22Rv1 (cell line): ENCODE measurements at regions not wholly inside any gene's neighbourhood (a gene's known extent, or its start where the extent isn't known, plus 50 kb on each side); places are given as distances from the start of the nearest gene placed in this dataset.

Experiments used
- H3K27ac ChIP-seq: fragments of 450-650 bp; 2 replicates; pipeline ENCODE4 v1.5.1; 2017
- CTCF ChIP-seq: fragments of 450-650 bp; IDR thresholded peaks from 2 replicates; pipeline ENCODE4 v1.5.1; 2017; ENCODE audit warnings: mild to moderate bottlenecking
- ZFX ChIP-seq: fragments of 450-650 bp; IDR thresholded peaks from 2 replicates; pipeline ENCODE4 v1.6.1; 2017; ENCODE audit warnings: antibody characterized with exemption, borderline replicate concordance

- TF ChIP-seq ZFX (no peak), CTCF (no peak)
- H3K27ac ChIP-seq, result no peak overlapping the region
Measured at GRCh38 chr1:199733125-199733524, 294.4 kb upstream of the NR5A2 start.

GRCh38 chr1:199734186-199734585 is 293.3 kb upstream of the NR5A2 start:
- H3K27ac ChIP-seq, result no peak overlapping the region
- TF ChIP-seq CTCF, result no peak
- TF ChIP-seq ZFX, result no peak

GRCh38 chr1:199735660-199736059 is 291.9 kb upstream of the NR5A2 start:
- H3K27ac ChIP-seq, result no peak overlapping the region

GRCh38 chr1:199736646-199737045 is 290.9 kb upstream of the NR5A2 start:
- TF ChIP-seq CTCF, result no peak
- TF ChIP-seq ZFX, result no peak
- no peak overlapping the region for H3K27ac ChIP-seq

More at GRCh38 chr1:199735660-199736059, 291.9 kb upstream of the NR5A2 start:
- TF ChIP-seq CTCF (no peak), ZFX (no peak)

GRCh38 chr1:199741586-199741985 is 285.9 kb upstream of the NR5A2 start:
- no peak for TF ChIP-seq ZFX
- no peak overlapping the region for H3K27ac ChIP-seq

- no peak overlapping the region for H3K27ac ChIP-seq
- TF ChIP-seq CTCF, result no peak
- no peak for TF ChIP-seq ZFX
Measured at GRCh38 chr1:199742547-199742946, 285.0 kb upstream of the NR5A2 start.

- TF ChIP-seq CTCF, result no peak
- H3K27ac ChIP-seq, result no peak overlapping the region
Measured at GRCh38 chr1:199743227-199743626, 284.3 kb upstream of the NR5A2 start.

- TF ChIP-seq CTCF, result no peak
- no peak for TF ChIP-seq ZFX
- no peak overlapping the region for H3K27ac ChIP-seq
Measured at GRCh38 chr1:199746666-199747384, 280.7 kb upstream of the NR5A2 start.
